ENCODE measurements at regions not wholly inside any gene's neighbourhood (a gene's known extent, or its start where the extent isn't known, plus 50 kb on each side); places are given as distances from the start of the nearest gene placed in this dataset.

DNA sequence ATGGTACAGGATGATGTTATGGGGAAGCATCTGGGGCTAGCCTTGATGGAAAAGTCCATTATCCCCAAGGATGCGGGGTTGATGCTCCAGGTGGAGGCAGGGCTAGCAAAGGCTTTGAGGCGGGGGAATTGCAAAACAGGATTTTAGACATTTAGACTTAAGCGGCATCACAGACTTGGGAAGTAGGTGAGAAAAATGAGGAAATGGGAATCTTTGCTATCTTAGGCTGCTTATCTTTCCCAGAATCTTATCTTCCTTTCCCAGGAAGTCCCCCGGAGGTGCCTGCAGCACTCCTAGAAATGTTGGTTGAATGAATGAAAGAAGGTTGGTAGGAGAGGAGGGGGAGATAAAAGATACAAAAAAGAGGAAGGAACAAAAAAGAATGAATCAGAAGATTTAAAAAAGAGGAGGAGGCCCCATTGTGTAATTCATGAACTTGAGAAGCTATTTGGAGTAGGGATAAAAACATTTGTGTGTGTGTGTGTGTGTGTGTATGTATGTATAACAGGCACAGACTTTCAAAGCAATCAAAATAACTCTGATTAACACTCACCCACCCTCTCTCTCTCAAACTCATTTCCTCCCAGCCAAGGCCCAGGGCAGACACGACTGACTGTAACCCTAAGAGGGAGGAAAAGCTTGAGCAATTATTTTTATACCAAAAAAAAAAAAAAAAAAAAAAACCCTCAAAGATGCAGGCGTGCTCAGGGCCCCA is 62.5 kb upstream of the TBX3 start:
- DNase-seq (ENCODE audit: insufficient read length, low spot score) (no peak), FAIRE-seq (no peak)

DNA sequence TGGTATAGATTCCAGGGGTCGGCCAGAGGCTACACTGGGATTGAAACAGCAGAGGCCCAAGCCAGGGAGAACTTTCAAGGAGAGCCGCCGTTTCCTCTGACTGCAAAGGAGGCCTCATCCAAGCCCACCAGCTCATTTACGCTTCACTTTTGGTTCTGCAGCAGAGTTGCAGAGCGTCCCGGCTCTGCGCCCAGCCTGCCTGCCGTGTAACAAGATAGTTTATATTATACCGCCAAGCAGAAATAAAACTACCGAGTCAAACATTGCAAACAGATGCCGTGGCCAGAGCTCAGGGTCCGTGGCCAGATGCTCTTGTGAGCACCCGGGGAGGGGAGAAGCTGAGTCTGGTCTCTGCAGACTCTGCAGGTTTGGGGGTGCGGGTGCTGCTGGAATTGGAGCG is 60.7 kb upstream of the TBX3 start:
- FAIRE-seq = no peak
- DNase-seq (ENCODE audit: insufficient read length, low spot score) = no peak

- DNase-seq (ENCODE audit: insufficient read length, low spot score) = no peak
- no peak for FAIRE-seq
These were observed 60.3 kb upstream of the TBX3 start for GRCh38 chr12:114744285-114744684.

GRCh38 chr12:114743799-114744198 is 59.8 kb upstream of the TBX3 start:
- DNase-seq (ENCODE audit: insufficient read length, low spot score) (no peak), FAIRE-seq (no peak)

- DNase-seq (ENCODE audit: insufficient read length, low spot score) (no peak), FAIRE-seq (no peak)
These were observed 59.3 kb upstream of the TBX3 start for GRCh38 chr12:114743289-114743688.

DNA sequence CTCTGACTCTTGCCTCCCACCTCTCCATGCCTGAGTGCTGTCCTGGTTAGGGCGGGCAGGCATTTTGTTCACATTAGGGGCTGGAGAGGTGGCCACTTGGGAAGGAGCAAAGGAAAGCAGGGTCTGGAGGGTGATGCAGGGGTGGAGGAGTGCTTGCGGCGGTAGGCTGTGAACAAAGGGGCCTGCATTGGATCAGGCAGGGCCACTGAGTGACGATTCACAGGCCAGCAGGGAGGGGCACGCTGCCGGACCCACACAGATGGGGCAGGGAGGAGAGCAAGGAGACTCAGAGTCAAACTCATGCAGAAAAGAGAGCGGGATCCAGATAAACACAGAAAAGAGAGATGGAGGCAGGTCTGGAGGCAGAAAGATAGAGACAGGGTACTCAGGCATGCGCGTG is 58.4 kb upstream of the TBX3 start:
- no peak for FAIRE-seq
- DNase-seq (ENCODE audit: insufficient read length, low spot score) = no peak

GRCh38 chr12:114741940-114742339 is 58.0 kb upstream of the TBX3 start:
- no peak for FAIRE-seq

DNA sequence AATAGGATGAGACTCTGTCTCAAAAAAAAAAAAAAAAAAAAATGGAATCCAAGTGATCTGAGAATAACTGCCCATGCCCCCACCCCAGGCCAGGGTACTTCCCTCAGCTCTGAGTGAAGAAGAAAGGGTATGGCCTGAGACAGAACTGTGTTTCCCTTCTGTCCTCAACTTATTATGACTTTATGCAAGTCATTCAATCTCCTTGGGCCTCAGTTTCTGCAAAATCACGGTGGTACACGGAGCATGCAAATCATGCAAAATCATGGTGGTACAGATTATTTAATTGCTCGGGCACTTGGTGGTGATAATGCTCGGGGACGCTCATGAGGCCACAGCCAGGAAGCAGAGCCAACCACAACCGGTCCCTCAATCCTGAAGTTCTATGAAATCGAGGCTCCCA is 56.5 kb upstream of the TBX3 start:
- DNase-seq (ENCODE audit: insufficient read length, low spot score) = no peak

More at GRCh38 chr12:114741940-114742339, 58.0 kb upstream of the TBX3 start:
- no peak for DNase-seq (ENCODE audit: insufficient read length, low spot score)

GRCh38 chr12:114738460-114739184 is 54.6 kb upstream of the TBX3 start:
- FAIRE-seq = no peak
- DNase-seq (ENCODE audit: insufficient read length, low spot score) = no peak

More for the DNA sequence above, 56.5 kb upstream of the TBX3 start:
- no peak for FAIRE-seq

- FAIRE-seq = no peak
- no peak for DNase-seq (ENCODE audit: insufficient read length, low spot score)
These were observed 51.9 kb upstream of the TBX3 start for GRCh38 chr12:114735680-114736374.

GRCh38 chr12:114735011-114735410 is 51.0 kb upstream of the TBX3 start:
- FAIRE-seq (no peak), DNase-seq (ENCODE audit: insufficient read length, low spot score) (no peak)

DNA sequence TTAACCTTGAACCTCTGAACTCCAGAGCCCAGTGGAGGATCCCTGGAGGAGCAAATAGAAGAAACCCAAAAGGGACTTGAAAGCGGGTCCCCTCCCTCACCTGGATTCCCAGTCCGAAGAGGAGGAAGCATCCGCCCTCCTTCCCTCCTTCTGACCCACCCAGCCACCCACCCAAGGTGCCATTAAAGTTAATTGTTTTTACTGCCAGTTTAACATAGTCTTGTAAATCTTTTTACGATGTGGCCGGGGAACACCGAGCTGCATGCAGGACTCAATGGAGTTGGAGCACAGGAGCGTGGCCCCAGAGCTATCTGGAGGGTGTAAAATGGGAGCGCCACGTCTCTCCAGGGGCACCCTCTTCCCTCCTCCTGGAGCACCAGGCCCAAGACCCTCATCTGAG is 49.9 kb upstream of the TBX3 start:
- FAIRE-seq (no peak), DNase-seq (ENCODE audit: insufficient read length, low spot score) (no peak)
